BJ (cell line): ENCODE measurements at regions not wholly inside any gene's neighbourhood (a gene's known extent, or its start where the extent isn't known, plus 50 kb on each side); places are given as distances from the start of the nearest gene placed in this dataset. TPM values are rescaled to one million over a fixed set of nuclear protein-coding genes. Genes with fewer than 3 reads are reported as not detected.

Source experiments
- CTCF ChIA-PET: fragments of 350-600 bp; formaldehyde crosslinking; extraction: SDS; loops from one replicate; lab custom pipeline; 2021; ENCODE audit warnings: antibody characterized with exemption, inconsistent platforms; lab: Yijun Ruan, JAX
- POLR2A ChIA-PET: fragments of 300-600 bp; sonication (Branson Sonifier 250); formaldehyde crosslinking; extraction: SDS; loops from one replicate; lab custom pipeline; 2021; ENCODE audit warnings: antibody characterized with exemption; lab: Charles Lee
- DNase-seq: peaks from one replicate; pipeline ENCODE4 v3.0.0-alpha.2; 2011; ENCODE audit warnings: low read depth
- H3K27me3 ChIP-seq: 2 replicates; pipeline ENCODE4 v1.6.0; 2011; ENCODE audit warnings: low read length; ENCODE audit not compliant: control insufficient read depth, insufficient read depth
- H3K36me3 ChIP-seq: 2 replicates; pipeline ENCODE4 v1.5.1; 2011; ENCODE audit warnings: low read length; ENCODE audit not compliant: control insufficient read depth, insufficient read depth
- H3K4me3 ChIP-seq: 2 replicates; pipeline ENCODE4 v1.5.1; 2011; ENCODE audit warnings: low read depth, mild to moderate bottlenecking, control low read depth, low read length
- small RNA-seq: library from RNA; depleted of rRNA; stranded (forward); fragments of <200 nt; gene quantifications from one replicate; pipeline ENCODE3, GENCODE V24; 2012; ENCODE audit warnings: low replicate concordance, low read depth; ENCODE audit not compliant: insufficient read length
- TF ChIP-seq, protein P1 (sequence below): IDR thresholded peaks from 2 replicates; pipeline ENCODE4 v1.5.1; 2011; ENCODE audit warnings: low read depth, mild to moderate bottlenecking, control low read depth, inconsistent platforms, low read length, moderate library complexity; ENCODE audit not compliant: insufficient read depth

DNA sequence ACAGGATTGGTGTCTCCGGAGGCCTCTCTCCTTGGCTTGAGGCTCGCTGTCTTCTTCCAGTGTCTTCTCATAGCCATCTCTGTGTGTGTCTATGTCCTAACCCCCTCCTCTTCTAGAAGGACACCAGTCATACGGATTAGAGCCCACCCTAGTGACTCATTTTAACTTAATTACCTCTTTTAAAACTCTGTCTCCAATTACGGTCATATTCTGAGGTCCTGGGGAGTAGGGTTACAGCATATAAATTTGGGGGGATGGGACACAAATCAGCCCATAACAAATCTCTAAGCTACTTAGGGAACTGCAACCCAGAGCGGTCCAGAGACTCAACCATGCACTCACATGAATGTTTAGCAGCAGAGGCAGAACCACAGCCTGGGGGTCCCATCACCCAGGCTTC, 56.1 kb upstream of the SASH1 start:
- ChIA-PET CTCF (interaction anchor here (0.7 to 2.6 kb wide), 5 partner anchors 11 to 109 kb away, joined by 3 to 6 read pairs (median 4); no protein-coding TSS in a partner anchor), POLR2A (no interaction called here)
- no peak for DNase-seq
- H3K27me3 ChIP-seq, result no peaks in the 10 kb centered on the region
- no peaks in the 10 kb centered on the region for H3K36me3 ChIP-seq
- TF ChIP-seq, protein P1, sequence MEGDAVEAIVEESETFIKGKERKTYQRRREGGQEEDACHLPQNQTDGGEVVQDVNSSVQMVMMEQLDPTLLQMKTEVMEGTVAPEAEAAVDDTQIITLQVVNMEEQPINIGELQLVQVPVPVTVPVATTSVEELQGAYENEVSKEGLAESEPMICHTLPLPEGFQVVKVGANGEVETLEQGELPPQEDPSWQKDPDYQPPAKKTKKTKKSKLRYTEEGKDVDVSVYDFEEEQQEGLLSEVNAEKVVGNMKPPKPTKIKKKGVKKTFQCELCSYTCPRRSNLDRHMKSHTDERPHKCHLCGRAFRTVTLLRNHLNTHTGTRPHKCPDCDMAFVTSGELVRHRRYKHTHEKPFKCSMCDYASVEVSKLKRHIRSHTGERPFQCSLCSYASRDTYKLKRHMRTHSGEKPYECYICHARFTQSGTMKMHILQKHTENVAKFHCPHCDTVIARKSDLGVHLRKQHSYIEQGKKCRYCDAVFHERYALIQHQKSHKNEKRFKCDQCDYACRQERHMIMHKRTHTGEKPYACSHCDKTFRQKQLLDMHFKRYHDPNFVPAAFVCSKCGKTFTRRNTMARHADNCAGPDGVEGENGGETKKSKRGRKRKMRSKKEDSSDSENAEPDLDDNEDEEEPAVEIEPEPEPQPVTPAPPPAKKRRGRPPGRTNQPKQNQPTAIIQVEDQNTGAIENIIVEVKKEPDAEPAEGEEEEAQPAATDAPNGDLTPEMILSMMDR, result no peak
- H3K4me3 ChIP-seq, result no peak overlapping the region

DNA sequence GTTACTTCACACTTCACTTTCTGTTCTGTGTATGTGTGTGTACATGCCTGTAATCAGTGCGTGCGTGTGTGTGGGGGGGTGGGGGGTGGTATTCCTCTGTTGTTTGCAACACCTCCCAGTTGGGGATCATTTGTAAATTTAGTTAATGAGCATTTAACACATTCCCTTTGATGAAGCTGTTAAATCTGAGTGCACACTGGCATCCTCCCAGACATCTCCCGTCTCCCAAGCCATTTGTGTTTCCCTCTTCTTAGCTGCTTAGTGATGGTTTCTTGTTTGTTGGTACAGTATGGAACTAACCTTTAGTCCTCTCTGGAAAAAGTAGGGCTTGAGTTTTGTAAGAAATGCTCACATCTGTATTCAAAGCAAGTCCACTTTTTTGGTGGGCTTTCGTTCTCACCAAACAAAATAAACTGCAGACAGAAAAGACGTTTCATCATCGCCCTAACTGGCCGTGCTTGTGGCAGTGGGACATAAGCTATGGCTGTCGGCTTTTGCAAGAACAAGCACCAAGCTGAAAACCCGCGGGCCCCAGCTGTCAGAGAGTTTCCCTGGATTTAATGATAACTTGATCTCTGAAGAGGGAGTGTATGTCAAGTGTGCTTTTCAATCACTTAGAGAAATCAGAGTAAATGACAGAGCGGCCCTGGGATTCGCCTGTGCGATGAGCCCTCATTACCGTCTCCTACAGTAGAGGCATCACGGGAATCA, 54.9 kb upstream of the SASH1 start:
- Histone ChIP-seq H3K36me3 (no peaks in the 10 kb centered on the region), H3K4me3 (no peak overlapping the region), H3K27me3 (no peaks in the 10 kb centered on the region)
- DNase-seq, result no peak
- POLR2A ChIA-PET, result no interaction called here
- TF ChIP-seq, protein P1, result no peak
- CTCF ChIA-PET, result no interaction called here

DNA sequence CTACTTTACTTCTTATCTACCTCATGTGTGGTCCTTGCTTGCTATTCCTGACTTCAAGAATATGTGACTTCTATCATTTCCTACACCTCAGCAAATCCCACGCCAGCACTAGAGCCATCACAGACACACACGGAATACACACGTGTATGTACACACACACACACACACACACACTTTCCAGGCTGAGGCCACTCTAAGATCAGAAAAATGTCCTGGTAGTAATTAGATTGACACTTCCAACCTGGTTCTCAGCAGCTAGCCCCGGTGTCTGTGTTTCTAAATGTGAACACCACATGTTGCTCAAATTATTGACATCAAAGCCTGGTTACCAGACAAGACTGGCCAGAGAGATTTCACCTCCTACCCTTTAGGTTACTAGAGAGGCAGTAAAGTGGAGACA, 54.1 kb upstream of the SASH1 start:
- TF ChIP-seq, protein P1, result no peak
- Histone ChIP-seq H3K4me3 (no peak overlapping the region), H3K27me3 (no peaks in the 10 kb centered on the region), H3K36me3 (0 out of 2 replicates have a peak, but pooled peaks cover 1% of the 10 kb centered on the region)
- POLR2A ChIA-PET, result no interaction called here
- DNase-seq, result no peak
- CTCF ChIA-PET, result no interaction called here

DNA sequence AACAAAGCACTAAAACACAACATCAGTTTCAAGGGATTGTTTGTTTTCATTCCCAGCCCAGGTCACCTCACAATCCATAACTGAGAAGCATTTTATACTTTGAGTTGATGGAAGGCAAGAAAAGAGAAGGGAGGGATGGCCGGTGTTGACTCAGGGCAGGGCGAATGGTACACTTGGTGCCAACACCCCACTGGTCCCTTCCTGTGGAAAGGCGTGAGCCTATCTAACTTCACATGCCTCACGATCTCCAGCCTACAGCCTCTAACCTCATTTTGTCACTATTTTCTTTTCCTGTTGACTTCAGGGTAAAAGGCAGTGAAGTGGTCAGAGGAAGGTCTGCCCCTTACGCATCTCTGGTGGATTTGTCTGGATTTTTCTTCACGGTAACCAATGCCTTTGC, 53.5 kb upstream of the SASH1 start:
- TF ChIP-seq, protein P1, result no peak
- no peak for DNase-seq
- ChIA-PET CTCF (interaction anchor here (1.1 kb wide), 1 partner anchor 39 kb away, joined by 4 read pairs; no protein-coding TSS in a partner anchor), POLR2A (no interaction called here)
- Histone ChIP-seq H3K27me3 (no peaks in the 10 kb centered on the region), H3K36me3 (0 out of 2 replicates have a peak, but pooled peaks cover 1% of the 10 kb centered on the region), H3K4me3 (no peak overlapping the region)

DNA sequence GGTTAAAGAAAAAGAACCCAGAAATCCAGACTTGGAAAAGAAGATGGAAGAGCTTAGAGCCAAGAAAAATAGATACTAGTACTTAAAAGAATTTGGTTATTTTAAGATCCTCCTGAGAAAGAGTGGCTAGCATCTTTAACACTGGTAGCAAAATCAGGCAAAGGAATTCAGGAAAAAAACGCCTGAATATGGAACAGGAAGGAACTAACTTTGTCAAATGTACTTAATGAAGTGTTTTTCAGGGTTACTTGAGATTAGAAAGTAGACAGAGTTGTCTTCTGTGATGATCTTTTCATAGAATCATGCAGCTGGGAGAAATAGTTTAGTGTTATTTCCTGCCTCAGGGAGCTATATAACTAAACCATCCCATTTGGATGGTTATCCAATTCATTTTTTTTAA, 50.8 kb upstream of the SASH1 start:
- Histone ChIP-seq H3K27me3 (no peaks in the 10 kb centered on the region), H3K36me3 (0 out of 2 replicates have a peak, but pooled peaks cover 1% of the 10 kb centered on the region), H3K4me3 (no peak overlapping the region)
- peak; percentile 39 for DNase-seq
- CTCF ChIA-PET, result interaction anchor here (0.7 to 1.0 kb wide), 2 partner anchors 112 to 141 kb away, joined by 3 to 4 read pairs; no protein-coding TSS in a partner anchor
- POLR2A ChIA-PET, result no interaction called here
- TF ChIP-seq, protein P1, result no peak

Small RNA genes in the stretch of these regions (small RNA-seq; reads per million reads assigned to genes)
- gene RNU6-1222P, result not detected
